WI38 (cell line): ENCODE measurements at regions not wholly inside any gene's neighbourhood (a gene's known extent, or its start where the extent isn't known, plus 50 kb on each side); places are given as distances from the start of the nearest gene placed in this dataset.

Source experiments
- H3K4me3 ChIP-seq: 2 replicates; pipeline ENCODE4 v1.5.1; 2011; ENCODE audit warnings: low read depth, mild to moderate bottlenecking, control low read depth, low read length
- CTCF ChIP-seq: IDR thresholded peaks from 2 replicates; pipeline ENCODE4 v1.5.1; 2012; ENCODE audit warnings: low read depth, mild to moderate bottlenecking, control low read depth, low read length

- no peak for TF ChIP-seq CTCF
Observed at GRCh38 chr16:86404678-86405077, 105.6 kb upstream of the FOXF1 start.

GRCh38 chr16:86405319-86405718, 105.0 kb upstream of the FOXF1 start:
- no peak overlapping the region for H3K4me3 ChIP-seq
- TF ChIP-seq CTCF: no peak

More at GRCh38 chr16:86404678-86405077, 105.6 kb upstream of the FOXF1 start:
- H3K4me3 ChIP-seq: no peak overlapping the region

- no peak for TF ChIP-seq CTCF
Observed at GRCh38 chr16:86406056-86406455, 104.3 kb upstream of the FOXF1 start.

GRCh38 chr16:86408685-86409084, 101.6 kb upstream of the FOXF1 start:
- no peak overlapping the region for H3K4me3 ChIP-seq
- no peak for TF ChIP-seq CTCF

More at GRCh38 chr16:86406056-86406455, 104.3 kb upstream of the FOXF1 start:
- H3K4me3 ChIP-seq: no peak overlapping the region

GRCh38 chr16:86410081-86410480, 100.2 kb upstream of the FOXF1 start:
- TF ChIP-seq CTCF: no peak
- H3K4me3 ChIP-seq: no peak overlapping the region

- H3K4me3 ChIP-seq: no peak overlapping the region
- no peak for TF ChIP-seq CTCF
Observed at GRCh38 chr16:86410529-86410928, 99.8 kb upstream of the FOXF1 start.

- no peak overlapping the region for H3K4me3 ChIP-seq
- no peak for TF ChIP-seq CTCF
Observed at GRCh38 chr16:86411897-86412296, 98.4 kb upstream of the FOXF1 start.
